DMS114 treated with DMSO at 0.1 percent for 48 hours (cell line): ENCODE measurements at regions not wholly inside any gene's neighbourhood (a gene's known extent, or its start where the extent isn't known, plus 50 kb on each side); places are given as distances from the start of the nearest gene placed in this dataset.

Experiments
- DNase-seq: peaks from one replicate; lab custom pipeline; 2025; ENCODE audit not compliant: unreplicated experiment; lab: John Stamatoyannopoulos, UW

DNA sequence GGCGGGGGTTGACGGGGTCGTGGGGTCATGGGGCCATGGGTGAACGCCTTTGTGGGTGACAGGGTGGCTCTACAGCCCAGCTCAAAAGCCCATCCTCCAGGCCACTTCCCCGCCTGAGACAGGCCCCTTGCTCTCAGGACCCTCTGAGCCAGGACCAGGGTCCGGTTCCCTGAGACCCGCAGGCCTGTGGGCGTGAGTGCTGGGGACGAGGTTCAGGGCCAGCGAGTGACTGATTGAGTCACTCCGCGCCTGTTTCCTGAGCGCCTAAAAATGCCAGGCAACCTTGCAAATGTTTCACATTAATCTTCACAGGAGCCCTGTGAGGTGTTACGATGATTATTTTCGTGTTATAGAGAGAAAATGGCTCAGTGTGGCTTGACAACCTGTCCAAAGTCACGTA lies 97.8 kb downstream of the ZNF674 start:
- no peak for DNase-seq

DNA sequence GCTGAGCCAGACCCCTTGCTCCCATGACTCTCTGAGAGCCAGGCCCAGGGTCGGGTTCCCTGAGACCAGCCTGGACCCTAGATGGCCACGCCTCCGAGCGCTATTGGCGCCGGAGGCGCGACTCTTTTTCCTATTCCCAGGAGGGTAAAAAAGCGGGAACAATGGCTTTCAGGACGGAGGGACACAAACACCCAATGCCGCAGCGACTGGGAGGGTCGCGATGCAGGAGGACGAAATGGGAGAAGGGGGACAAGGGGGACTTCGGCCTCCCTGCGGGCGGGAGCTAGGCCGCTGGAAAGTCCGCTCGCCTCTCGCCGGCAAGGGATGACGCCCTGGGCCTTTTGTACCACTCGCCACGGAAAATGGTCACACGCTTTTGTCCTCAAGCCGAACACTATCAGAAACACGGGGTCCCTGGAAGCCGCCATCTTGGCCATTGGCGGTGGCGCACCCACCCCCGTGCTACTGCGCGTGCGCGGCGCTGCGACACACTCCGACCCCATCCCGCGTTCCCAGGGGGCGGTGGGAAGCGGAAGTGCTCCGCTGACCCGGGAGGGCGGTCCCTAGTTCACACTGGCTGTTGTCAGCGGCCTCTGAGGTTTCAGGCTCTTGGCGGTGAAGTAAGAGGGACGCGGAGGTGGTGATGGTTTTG lies 98.4 kb downstream of the ZNF674 start:
- DNase-seq, result peak; percentile 69

DNA sequence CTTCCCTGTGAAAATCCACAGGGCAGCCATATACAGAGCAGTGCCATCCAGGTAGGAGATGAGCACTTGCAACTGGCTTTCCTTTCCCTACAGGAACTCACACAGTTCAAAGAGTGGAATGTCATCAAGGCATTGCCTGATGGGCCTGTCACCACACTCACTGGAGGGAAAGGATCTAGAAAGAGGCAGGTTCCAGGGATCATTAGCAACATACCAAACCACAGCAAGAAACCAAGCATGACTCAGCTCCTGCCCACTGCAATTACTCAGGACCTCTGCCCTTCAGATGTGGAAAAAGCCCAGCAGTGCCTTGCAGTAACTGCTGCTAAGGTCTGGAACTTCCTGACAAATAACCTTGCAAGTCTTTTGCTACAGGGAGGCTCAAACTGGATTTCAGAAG lies 101.2 kb downstream of the ZNF674 start:
- no peak for DNase-seq

DNA sequence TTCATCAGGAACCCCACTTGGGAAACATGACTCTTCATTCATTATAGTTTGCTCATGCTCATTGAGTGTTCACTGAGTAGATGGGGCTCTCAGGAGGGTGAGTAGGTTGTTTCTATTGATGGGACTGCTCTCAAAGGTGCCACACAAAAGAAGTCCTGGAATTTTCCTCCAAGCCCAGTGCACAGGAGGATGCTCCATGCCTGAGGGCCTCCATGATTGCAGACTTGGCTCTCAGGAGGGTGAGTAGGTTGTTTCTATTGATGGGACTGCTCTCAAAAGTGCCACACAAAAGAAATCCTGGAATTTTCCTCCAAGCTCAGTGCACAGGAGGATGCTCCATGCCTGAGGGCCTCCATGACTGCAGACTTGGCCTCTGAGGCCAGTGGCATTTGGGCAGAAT lies 108.5 kb downstream of the ZNF674 start:
- no peak for DNase-seq

DNA sequence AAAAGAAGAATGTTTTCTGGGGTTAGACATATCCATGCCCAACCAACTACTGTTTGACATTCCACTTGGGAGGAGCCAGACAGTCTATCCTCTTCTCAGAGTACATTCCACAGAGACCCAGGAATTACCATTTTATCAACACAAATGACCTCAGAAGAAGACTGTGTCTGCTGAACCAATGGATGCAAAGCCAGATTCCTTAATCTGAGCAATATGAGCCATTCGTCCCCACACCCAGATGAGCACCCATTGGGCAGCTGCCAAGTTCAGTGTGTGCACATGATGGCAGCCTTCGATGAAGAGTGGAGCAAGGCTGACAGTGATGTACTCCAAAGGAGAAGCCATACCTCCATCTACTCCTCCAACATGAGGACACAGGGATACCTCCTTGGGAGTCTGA lies 111.3 kb downstream of the ZNF674 start:
- no peak for DNase-seq

DNA sequence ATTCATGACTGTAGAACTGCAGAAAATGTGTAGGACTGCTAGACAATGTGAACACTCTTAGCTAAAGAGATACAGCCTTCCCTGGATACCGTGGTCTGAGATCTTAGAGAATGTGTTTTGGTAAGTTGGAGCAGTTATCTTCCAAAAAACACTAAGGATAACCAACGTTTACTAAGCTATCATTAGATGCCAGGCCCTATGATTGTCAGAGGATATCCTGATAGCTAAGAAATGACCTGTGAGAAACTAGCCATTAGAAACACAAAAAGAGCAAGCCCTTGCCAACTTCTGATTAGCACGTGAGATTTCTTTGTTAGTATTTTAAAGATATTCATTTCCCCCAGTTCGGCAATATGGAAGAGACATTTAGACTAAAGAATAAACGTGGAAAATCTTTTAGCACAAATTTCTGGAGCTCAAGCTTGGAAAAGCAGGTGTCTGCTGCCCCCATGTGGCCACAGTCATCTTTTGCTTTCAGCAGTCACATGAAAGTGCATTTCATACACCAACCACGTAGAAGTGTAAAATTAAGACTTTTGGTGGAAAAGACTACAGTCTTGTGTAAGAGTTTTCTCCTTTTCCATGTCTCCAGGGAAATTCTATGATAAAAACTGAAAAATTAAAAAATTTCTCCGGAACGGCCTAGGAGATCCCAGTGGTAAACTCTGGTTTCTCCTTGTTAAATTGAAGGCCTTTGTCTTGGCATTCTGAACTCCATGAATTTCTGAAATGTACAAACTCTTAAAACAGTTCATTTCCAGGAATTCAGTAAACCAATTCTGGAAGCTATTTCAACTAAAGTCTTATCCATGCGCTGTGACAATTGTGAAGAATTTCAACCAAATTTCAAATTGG lies 136.4 kb downstream of the ZNF674 start:
- DNase-seq, result peak; percentile 20

DNA sequence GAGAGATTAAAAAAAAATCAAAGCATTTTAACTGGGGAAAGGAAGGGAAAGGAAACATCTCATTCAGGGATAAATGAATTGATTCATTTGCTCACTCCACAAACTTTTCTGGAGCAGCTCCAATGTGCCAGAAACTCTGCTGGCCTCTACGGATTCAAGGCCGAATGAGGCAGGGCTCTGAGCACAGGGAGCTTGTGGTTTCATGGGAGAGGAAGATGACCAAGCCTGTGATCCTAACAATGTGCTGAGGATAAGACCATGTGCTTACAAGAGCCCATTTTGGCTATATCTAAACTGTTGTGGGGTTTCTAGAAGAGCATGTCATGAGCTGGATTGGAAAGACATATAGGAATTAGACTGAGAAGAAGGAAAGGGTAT lies 137.5 kb downstream of the ZNF674 start:
- DNase-seq, result no peak

DNA sequence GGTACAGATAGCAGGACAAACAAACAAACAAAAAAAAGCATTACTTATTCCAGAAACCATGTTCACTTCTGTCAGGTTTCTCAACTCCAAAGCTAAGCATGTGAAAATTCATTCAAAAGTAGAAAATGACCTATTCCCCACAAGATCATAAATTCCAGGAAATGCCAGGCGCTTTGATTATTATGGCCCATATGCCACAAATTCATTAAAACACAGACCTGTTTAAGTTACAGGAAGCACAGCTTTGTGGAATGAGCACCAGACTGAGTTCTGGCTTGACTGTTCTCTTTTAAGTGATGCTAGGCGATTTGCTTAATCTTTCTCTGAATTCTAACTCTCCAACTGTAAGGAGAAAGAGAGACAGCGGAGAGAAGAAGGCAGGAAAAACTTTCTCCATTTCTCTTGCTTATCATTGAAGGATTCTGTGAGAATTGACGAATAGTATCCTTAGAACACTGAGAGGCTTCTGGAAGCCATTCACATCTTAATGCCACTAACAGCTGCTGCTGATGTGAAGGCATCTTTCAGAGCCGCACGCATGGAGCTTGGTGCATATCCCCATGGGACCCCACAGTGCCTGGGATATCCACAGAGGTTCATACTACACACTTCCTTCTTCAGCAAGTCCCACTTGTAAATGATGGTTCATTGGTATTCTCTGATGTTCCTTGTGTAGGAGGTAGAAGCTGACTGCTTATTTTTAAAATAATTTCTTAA lies 138.0 kb downstream of the ZNF674 start:
- DNase-seq, result no peak

DNA sequence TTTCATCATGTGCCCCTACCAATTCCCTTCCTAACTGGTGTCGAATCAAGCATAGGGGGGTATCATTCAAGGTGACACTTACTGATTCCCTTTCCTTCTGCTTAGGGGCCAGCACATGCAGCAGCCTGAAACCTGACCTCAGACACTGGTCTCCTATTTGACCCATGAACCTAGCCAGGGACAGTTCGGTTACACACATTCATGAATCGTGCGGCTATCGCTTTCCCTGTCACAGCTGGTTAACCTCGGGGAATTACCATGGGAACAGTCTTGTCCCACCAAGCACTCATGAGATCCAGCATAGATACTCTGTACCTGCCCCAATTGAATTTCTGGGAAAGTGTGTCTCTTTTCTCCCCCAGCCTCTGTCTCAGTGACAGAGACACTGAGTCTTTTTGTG lies 140.4 kb downstream of the ZNF674 start:
- DNase-seq, result no peak

DNA sequence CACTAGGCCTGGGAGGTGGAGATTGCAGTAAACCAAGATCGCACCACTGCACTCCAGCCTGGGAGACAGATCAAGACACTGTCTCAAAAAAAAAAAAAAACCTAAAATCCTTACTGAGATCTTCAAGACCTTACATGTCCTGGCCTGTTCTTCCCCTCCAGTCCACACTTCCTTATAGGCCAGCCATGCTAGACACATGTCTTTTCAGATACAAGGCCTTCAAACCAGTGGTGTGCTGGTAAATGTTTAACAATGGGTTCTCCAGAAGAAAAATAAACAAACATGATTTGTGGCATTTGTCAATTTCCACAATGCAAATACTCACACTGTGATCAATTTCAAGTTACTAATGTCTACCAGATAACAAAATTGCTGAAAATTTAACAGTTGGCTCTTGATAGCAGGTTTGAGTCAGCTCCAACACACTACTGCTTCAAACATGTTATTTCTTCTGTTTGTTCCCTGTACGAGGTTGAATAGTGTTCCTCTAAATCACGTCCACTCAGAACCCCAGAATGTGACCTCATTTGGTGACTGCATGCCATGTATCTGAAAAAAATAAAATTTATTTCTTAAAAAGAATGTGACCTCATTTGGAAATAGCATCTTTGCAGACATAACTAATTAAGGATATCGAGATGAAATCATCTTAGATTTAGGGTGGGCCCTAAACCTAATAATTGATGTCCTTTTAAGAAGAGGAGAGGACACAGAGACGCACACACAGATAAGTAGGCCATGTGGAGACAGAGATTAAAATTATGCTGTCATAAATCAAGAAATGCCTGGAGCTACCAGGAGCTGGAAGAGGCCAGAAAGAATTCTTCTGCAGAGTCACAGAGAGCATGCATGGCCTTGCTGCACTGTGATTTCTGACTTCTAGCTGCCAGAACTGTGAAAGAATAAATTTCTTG lies 144.4 kb downstream of the ZNF674 start:
- no peak for DNase-seq

DNA sequence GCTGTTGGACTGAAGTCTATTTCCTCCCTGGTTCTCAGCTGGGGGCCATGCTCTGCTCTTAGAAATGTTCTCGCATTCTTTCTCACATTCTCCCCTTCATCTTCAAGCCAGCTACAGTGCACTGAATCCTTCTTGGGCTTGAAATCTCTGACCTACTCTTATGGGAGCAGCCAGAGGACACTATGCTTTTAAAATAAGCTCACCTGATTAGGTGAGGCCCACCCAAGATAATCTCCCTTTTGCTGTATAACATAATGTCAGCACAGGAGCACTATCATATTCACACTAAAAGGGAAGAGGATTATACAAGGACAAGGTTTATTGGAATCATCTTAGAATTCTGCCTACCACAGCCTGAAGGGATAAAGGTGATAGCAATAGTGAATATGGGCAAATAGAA lies 146.3 kb downstream of the ZNF674 start:
- no peak for DNase-seq

DNA sequence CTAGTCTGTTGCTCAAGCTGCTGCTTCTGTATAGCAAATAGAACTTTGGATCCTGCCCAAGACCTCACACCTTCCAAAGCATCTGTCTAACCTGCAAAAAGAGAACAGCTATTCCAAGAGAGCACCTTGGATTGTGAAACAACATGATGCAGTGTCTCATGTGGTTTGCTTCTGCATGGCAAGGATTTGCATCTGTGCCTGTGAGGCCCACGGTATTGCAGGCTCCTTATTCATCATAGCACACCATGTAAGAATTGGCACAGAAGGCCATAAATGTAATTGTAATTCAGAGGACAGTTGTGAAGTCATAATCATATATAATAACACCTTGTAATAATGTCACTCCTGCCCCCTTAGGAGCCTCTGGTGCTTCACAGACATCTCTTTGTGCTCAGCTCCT lies 147.1 kb downstream of the ZNF674 start:
- no peak for DNase-seq

DNA sequence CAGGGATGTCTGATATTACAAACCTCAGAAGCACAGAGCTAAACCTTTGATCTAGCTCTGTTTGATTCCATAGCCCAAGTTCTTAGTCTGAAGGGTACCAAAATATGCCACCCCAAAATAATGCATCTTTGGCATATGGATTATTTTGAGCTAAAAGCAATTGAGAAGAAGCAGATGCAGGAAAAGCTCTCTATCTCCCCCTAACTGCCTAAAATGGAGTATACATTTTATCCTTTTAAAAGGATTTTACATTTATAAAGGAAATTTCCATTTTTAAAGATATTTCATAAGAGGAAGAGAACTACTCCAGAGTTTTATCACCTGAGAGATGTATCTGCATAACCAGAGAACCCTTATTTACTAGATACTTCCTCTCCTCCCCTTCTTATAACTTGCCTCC lies 158.7 kb downstream of the ZNF674 start:
- no peak for DNase-seq

DNA sequence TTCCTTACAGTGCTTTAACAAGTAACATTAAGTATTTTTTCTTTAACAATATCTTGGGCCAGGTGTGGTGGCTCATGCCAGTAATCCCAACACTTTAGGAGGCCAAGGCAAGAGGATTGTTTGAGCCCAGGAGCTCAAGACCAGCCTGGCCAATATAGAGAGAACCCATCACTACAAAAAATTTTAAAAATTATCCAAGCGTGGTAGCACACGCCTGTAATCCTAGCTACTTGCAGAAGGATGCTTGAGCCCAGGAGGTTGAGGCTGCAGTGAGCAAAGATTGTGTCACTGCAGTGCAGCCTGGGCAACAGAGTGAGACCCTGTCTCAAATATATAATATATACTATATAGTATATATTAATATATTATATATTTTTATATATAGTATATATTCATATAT lies 162.2 kb downstream of the ZNF674 start:
- no peak for DNase-seq

DNA sequence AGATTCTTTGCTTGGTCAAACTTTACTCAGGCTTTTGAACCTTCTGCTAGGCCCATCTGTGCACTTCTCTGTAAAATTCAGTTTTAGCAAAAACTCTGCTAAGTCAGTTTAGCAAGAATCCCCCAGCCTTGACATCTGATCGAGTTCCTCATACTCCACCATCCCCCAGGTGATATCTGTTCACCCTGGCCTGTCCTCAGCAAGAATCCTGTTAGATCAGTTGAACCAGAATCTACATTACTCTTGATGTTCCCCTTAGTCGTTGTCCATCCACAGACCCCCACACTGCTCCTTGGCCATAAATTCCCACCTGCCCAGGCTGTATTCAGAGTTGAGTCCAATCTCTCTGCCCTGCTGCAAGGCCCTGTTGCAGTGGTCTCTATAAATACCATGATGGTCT lies 162.6 kb downstream of the ZNF674 start:
- DNase-seq, result no peak

DNA sequence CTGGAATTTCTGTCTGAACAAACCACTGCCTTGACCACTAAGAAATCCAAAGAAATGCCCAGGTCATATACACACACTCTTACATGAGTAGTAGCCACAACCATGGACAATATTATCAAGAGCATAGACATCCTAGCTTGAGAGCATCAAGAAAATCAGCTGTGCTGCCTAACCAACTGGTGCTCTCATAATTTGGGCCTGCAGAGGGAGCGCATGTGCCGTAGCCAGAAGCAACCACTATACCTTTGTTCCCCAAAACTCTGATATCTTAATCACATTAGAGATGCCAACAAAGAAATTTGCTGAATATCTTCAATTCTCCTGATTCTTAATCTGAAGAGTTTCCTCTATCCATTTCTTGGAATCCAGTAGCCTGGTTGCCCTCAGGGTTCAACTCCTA lies 163.6 kb downstream of the ZNF674 start:
- peak; percentile 7 for DNase-seq

DNA sequence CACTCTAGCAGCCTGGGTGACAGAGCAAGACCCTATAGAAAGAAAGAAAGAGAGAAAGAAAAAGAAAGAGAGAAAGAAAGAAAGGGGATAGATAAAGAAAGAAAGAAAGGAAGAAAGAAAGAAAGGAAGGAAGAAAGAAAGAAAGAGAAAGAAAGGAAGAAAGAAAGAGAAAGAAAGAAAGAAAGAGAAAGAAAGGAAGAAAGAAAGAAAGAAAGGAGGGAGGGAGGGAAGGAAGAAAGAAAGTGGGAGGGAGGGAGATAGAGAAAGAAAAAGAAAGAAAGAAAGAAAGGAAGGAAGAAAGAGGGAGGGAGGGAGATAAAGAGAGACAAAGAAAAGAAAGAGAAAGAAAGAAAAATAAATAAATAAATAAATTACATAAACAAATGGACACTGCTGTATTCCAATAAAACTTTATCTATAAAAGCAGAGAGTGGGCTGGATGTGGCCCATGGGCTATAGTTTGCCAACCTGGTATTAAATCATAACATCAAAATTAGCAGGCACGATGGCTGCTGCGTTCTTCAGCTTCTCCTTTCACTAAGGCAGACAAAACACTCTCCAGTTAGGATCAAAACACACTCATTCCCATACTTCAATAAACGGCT lies 165.0 kb downstream of the ZNF674 start:
- no peak for DNase-seq

DNA sequence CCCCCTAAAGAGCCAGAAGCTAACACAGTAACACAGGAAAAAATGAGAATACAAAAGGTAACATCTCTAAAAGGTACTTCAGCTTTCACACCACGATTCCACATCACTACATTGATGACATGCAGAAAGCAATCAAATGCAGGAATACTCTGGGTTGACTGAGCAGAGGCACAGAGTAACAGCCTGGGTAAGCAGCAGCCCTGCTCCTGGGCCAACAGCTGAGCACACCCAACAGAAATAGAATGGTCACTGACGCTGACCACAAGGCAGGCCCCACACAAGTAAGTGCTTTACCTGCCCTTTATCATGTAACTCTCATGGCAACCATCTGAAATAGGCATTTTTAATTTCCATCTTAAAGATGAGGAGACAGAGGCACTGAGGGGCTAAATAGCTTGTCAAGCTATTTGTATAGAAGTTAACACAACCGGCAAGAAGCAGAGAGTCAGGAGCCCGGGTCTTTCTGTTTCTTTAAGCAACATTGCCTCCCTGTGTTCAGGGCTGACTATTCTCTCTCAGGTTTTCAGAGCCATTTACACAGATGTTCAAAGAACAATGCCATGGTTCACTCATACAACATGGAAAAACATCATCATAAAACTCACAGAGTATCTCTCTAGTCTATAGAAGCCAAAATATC lies 168.9 kb downstream of the ZNF674 start:
- DNase-seq, result peak; percentile 33

DNA sequence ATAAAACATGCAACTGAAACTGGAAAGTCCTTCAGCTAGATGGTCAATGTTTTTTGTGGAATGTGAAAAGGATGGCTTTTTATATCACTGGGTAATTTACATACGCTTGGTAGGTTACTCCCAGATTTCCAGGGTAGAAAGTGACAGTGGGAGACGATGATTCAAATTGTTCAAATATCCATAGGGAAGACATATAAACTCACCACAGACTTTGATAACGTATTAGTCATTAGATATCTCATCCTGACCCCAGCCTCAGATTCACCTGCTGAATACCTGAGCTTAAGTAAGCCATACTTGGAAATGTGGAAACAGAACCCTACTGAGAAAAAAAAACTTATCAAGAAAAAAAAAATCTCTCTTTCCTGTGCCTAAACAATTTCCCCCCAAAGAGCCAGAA lies 169.4 kb downstream of the ZNF674 start:
- no peak for DNase-seq

DNA sequence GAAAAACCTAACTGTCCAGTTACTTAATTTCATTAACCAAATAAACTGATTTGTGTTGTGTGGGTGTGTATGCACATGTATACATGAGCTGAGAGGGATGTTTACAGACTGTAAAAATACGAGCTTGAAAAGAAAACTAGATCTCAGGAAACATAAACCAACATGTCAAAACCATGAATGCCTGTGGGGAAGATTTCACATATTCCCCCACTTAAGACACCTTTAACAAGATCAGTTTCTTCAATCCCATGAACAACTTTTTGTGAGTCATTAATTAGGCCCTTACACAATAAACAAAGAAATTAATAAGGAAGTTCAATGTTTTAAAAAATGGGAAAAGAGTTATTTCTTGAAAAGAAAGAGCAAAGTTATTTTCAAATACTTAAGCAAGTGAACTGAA lies 170.8 kb downstream of the ZNF674 start:
- no peak for DNase-seq
